ENCODE measurements at regions not wholly inside any gene's neighbourhood (a gene's known extent, or its start where the extent isn't known, plus 50 kb on each side); places are given as distances from the start of the nearest gene placed in this dataset.

DNA sequence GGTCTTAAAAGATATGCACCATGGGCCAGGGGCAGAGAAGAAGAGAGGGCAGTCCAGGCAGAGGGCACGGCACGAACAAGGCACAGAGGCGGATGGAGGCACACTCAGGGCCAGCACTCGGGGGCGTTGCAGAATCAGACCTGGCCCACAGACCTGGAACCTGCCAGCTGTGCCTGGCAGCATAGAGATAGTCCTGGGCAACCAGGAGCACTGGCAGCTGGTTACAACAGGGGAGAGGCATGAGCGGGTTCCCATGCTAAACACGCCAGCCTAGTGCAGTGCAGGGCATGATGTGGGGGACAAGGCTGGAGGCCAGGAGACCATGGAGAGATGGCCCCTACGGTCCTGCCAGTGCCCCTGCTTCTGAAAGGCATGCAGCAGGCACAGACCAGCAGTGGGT lies 56.9 kb upstream of the RBFOX3 start:
- TF ChIP-seq YY1 (IDR thresholded peaks at IDR 0.05; ENCODE audit: insufficient read depth, insufficient read length) (no peak), SUZ12 (IDR thresholded peaks at IDR 0.05; ENCODE audit: extremely low read depth, insufficient read depth, insufficient read length) (no peak)
